Central memory CD8-positive, alpha-beta T cell (primary cell): ENCODE measurements at regions not wholly inside any gene's neighbourhood (a gene's known extent, or its start where the extent isn't known, plus 50 kb on each side); places are given as distances from the start of the nearest gene placed in this dataset.
"Not testable (repeated sequence)": the region's sequence is repeated elsewhere in the genome, so short reads cannot be mapped to it uniquely, and the experiment has no call there.

ENCODE experiments used
- ATAC-seq: fragments of 150-1000 bp; cut with Tn5 transposase; replicated peaks from 2 replicates; pipeline ENCODE4 v1.10.0; 2022; ENCODE audit warnings: mild to moderate bottlenecking, moderate FRiP score, moderate number of reproducible peaks; ENCODE audit not compliant: poor library complexity, severe bottlenecking; ENCODE audit errors: extremely low read depth
- DNase-seq, 2 donors: peaks; one replicate each; pipeline ENCODE4 v3.0.0; 2021; ENCODE audit warnings: low spot score in 2 of 2
- H3K27ac Mint-ChIP-seq: one replicate; pipeline ENCODE4 v1.8.0; 2022; ENCODE audit warnings: low read depth, mild to moderate bottlenecking, moderate library complexity, mixed read lengths
- H3K27me3 Mint-ChIP-seq: one replicate; pipeline ENCODE4 v1.8.0; 2022; ENCODE audit warnings: mixed read lengths
- H3K36me3 Mint-ChIP-seq: one replicate; pipeline ENCODE4 v1.8.0; 2022; ENCODE audit warnings: mild to moderate bottlenecking, moderate library complexity, mixed read lengths; ENCODE audit not compliant: insufficient read depth
- H3K4me1 Mint-ChIP-seq: one replicate; pipeline ENCODE4 v1.8.0; 2022; ENCODE audit warnings: mixed read lengths
- H3K4me3 Mint-ChIP-seq: one replicate; pipeline ENCODE4 v1.8.0; 2022; ENCODE audit warnings: mild to moderate bottlenecking, moderate library complexity, mixed read lengths
- H3K9me3 Mint-ChIP-seq: one replicate; pipeline ENCODE4 v1.8.0; 2022; ENCODE audit warnings: mixed read lengths

GRCh38 chr5:104606258-104606829 lies 1043.8 kb upstream of the NUDT12 start:
- Mint-ChIP-seq H3K27me3 (no peaks in the 10 kb centered on the region), H3K4me3 (no peak overlapping the region), H3K4me1 (no peaks in the 10 kb centered on the region), H3K27ac (no peak overlapping the region), H3K9me3 (no peaks in the 10 kb centered on the region), H3K36me3 (peaks cover 3% of the 10 kb centered on the region)
- no peak for DNase-seq
- ATAC-seq, result no peak

DNA sequence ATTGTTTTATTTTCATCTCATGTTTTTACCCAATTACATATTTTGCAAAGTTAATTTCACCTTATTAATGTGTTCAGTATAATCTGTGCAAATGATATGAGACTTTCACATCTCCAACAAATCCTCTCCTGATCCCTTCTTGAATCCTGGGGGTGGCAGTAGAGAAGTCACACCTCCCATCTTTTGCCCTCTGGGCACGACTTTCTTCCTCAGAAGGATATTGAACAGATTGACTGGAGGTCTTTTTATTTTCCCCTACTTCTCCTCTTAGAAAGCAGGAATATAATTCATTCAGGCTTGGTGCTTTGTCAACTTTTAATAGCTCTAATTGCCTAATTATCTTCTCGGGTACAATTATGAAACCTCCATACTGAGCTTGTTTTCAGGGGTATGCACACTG lies 1037.1 kb upstream of the NUDT12 start:
- no peaks in the 10 kb centered on the region for H3K27me3 Mint-ChIP-seq
- no peak for DNase-seq
- peaks cover 6% of the 10 kb centered on the region for H3K9me3 Mint-ChIP-seq
- no peaks in the 10 kb centered on the region for H3K4me1 Mint-ChIP-seq
- ATAC-seq, result no peak
- no peak overlapping the region for H3K27ac Mint-ChIP-seq
- H3K4me3 Mint-ChIP-seq, result no peak overlapping the region
- peaks cover 3% of the 10 kb centered on the region for H3K36me3 Mint-ChIP-seq

- H3K36me3 Mint-ChIP-seq, result peaks cover 3% of the 10 kb centered on the region
- no peaks in the 10 kb centered on the region for H3K4me1 Mint-ChIP-seq
- no peak overlapping the region for H3K27ac Mint-ChIP-seq
- no peak for DNase-seq
- peaks cover 10% of the 10 kb centered on the region for H3K9me3 Mint-ChIP-seq
- H3K27me3 Mint-ChIP-seq, result no peaks in the 10 kb centered on the region
- ATAC-seq, result no peak
- H3K4me3 Mint-ChIP-seq, result no peak overlapping the region
These were observed 1035.7 kb upstream of the NUDT12 start for GRCh38 chr5:104598285-104598684.

DNA sequence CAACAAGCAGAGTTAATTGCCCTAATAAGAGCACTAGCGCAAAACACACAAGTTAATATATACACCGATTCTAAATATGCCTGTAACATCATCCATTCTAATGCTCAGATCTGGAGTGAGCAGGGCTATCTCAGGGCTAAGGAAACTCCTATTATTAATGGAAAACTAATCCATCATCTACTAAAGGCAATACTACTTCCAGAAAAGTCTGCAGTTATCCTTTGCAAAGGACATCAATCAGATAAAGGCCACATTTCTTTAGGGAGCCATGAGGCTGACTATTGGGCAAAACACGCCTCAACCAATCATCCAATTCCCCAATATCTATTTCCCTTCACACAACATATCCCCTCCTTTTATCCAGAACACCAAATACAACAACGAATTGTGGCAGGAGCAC lies 1032.3 kb upstream of the NUDT12 start:
- Mint-ChIP-seq H3K36me3 (peaks cover 1% of the 10 kb centered on the region), H3K4me3 (no peak overlapping the region), H3K4me1 (no peaks in the 10 kb centered on the region), H3K27ac (no peak overlapping the region), H3K9me3 (peaks cover 18% of the 10 kb centered on the region), H3K27me3 (no peaks in the 10 kb centered on the region)
- ATAC-seq (no peak), DNase-seq (no peak)

DNA sequence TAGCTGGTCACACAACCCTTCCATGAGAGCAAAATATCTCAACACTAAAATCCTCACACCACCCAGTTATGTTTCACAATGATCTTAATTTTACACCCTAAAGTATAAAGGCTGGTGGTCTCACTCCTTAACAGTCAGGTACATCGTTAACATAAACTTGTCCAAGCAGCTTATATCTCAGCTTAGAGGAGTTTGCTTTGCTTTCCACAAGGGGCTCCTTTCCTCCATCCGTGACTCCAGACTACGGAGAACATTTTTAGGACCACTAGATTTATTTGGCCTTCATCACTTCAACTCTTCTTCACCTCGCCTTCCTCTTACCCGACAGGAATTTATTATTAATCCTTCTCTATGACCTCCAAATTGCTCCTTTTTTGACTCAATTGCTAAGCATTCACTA lies 1014.1 kb upstream of the NUDT12 start:
- no peak for ATAC-seq
- Mint-ChIP-seq H3K27ac (no peak overlapping the region), H3K27me3 (no peaks in the 10 kb centered on the region)

GRCh38 chr5:104573949-104574709 lies 1011.5 kb upstream of the NUDT12 start:
- H3K9me3 Mint-ChIP-seq, result peaks cover 6% of the 10 kb centered on the region
- no peaks in the 10 kb centered on the region for H3K4me1 Mint-ChIP-seq
- no peak overlapping the region for H3K27ac Mint-ChIP-seq
- H3K27me3 Mint-ChIP-seq, result no peaks in the 10 kb centered on the region
- ATAC-seq (no peak), DNase-seq (no peak)
- no peak overlapping the region for H3K4me3 Mint-ChIP-seq
- H3K36me3 Mint-ChIP-seq, result no peaks in the 10 kb centered on the region

More for the DNA sequence above, 1014.1 kb upstream of the NUDT12 start:
- Mint-ChIP-seq H3K4me1 (no peaks in the 10 kb centered on the region), H3K36me3 (no peaks in the 10 kb centered on the region), H3K4me3 (no peak overlapping the region), H3K9me3 (peaks cover 6% of the 10 kb centered on the region)
- DNase-seq, result no peak

- Mint-ChIP-seq H3K4me1 (no peaks in the 10 kb centered on the region), H3K36me3 (no peaks in the 10 kb centered on the region), H3K4me3 (no peak overlapping the region), H3K27ac (no peak overlapping the region), H3K9me3 (no peaks in the 10 kb centered on the region), H3K27me3 (no peaks in the 10 kb centered on the region)
- DNase-seq, result no peak
- no peak for ATAC-seq
These were observed 1007.0 kb upstream of the NUDT12 start for GRCh38 chr5:104569621-104570020.

DNA sequence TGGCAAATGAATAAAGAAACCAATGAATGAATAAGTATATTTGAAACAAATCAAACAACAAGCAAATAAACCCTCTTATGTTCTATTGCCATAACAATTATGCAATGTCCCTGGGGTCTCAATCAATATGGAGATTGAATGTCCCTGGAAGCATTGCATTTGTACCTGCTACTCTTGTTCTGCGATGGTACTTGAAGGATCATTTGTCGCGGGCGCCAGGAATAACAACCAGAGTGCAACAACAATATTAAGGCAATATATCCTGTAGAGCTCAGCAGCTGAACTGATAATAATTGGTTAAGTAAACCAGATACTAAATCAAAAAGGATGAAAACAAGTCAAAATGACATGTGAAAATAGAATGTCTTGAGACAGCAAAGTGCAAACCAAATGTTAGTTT lies 1001.9 kb upstream of the NUDT12 start:
- no peaks in the 10 kb centered on the region for H3K36me3 Mint-ChIP-seq
- H3K9me3 Mint-ChIP-seq, result peaks cover 19% of the 10 kb centered on the region
- H3K4me3 Mint-ChIP-seq, result no peak overlapping the region
- H3K4me1 Mint-ChIP-seq, result no peaks in the 10 kb centered on the region
- H3K27ac Mint-ChIP-seq, result no peak overlapping the region
- no peaks in the 10 kb centered on the region for H3K27me3 Mint-ChIP-seq
- ATAC-seq (no peak), DNase-seq (no peak)

DNA sequence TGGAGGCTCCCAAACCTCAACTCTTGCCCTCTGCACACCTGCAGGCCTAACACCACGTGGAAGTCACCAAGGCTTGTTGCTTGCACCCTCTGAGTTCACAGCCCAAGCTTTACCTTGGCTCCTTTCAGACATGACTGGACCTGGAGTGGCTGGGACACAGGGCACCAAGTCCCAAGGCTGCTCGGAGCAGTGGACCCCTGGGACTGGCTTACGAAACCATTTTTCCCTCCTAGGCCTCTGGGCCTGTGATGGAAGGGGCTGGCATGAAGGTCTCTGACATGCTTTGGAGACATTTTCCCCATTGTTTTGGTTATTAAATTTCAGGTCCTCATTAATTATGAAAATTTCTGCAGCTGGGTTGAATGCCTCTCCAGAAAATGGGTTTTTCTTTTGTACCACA lies 994.4 kb upstream of the NUDT12 start:
- H3K9me3 Mint-ChIP-seq, result peaks cover 35% of the 10 kb centered on the region
- H3K27me3 Mint-ChIP-seq, result no peaks in the 10 kb centered on the region
- no peak for ATAC-seq
- H3K4me3 Mint-ChIP-seq, result no peak overlapping the region
- no peaks in the 10 kb centered on the region for H3K36me3 Mint-ChIP-seq
- H3K4me1 Mint-ChIP-seq, result no peaks in the 10 kb centered on the region
- DNase-seq, result no peak
- no peak overlapping the region for H3K27ac Mint-ChIP-seq

DNA sequence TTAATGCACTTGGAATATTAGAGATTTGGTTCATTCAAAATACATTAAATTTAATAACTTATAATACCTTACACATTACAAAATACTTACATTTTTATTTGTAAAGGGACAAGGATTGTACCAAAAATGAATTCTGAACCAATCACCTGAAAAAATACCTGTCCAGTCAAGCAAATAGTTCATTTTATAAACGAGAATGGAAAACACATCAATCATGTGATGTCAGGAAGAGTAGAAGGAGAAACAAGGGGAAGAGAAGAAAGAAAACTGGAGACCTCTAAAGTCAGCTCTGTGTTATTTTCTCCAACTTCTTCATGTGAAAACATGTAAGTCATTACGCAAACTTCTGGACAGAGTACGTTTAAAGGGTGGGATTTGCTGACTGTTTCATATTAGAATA lies 989.0 kb upstream of the NUDT12 start:
- ATAC-seq, result no peak
- Mint-ChIP-seq H3K36me3 (no peaks in the 10 kb centered on the region), H3K27me3 (no peaks in the 10 kb centered on the region), H3K4me3 (no peak overlapping the region), H3K27ac (no peak overlapping the region), H3K4me1 (no peaks in the 10 kb centered on the region), H3K9me3 (peaks cover 14% of the 10 kb centered on the region)
- no peak for DNase-seq

- not testable (repeated sequence) for DNase-seq, H3K9me3 Mint-ChIP-seq, H3K36me3 Mint-ChIP-seq, ATAC-seq, H3K27ac Mint-ChIP-seq, H3K4me3 Mint-ChIP-seq, H3K27me3 Mint-ChIP-seq, H3K4me1 Mint-ChIP-seq
These were observed 984.3 kb upstream of the NUDT12 start for GRCh38 chr5:104546871-104547270.

DNA sequence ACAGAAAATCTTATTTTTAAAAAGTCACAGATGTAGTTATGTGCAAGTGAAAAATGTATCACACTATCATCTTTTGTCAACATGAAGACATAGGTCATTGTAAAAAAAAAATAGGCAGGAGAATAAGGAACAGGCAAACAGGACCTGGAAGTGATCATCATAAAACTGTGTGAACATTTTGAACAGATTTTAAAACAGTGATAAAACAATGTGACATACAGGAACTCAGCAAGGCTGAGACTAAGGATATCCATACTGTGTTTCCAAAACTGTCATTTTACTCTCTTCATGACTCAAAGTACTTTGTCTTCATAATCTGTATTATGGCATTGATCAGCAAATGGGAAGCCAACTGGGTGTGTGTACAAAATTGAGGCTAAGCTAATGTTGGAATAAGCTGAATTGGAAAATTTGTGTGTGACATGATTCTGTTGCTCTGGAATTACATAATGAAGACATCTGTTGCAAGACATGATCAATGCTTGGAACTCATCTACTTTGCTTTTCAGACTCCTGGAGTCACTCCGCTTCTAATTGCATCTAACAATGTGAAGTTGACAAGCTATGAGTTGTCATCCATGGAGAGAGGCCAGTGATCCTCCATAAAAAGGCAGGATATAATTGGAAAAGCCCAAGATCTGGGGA lies 978.7 kb upstream of the NUDT12 start:
- Mint-ChIP-seq H3K36me3 (no peaks in the 10 kb centered on the region), H3K27me3 (no peaks in the 10 kb centered on the region), H3K4me1 (no peaks in the 10 kb centered on the region), H3K4me3 (no peak overlapping the region), H3K27ac (no peak overlapping the region), H3K9me3 (peaks cover 30% of the 10 kb centered on the region)
- ATAC-seq (no peak), DNase-seq (no peak)

GRCh38 chr5:104540448-104540847 lies 977.9 kb upstream of the NUDT12 start:
- ATAC-seq (no peak), DNase-seq (no peak)
- H3K9me3 Mint-ChIP-seq, result peaks cover 30% of the 10 kb centered on the region
- no peaks in the 10 kb centered on the region for H3K36me3 Mint-ChIP-seq
- H3K4me3 Mint-ChIP-seq, result no peak overlapping the region
- no peaks in the 10 kb centered on the region for H3K4me1 Mint-ChIP-seq
- no peak overlapping the region for H3K27ac Mint-ChIP-seq
- H3K27me3 Mint-ChIP-seq, result no peaks in the 10 kb centered on the region
